ENCODE measurements at regions not wholly inside any gene's neighbourhood (a gene's known extent, or its start where the extent isn't known, plus 50 kb on each side); places are given as distances from the start of the nearest gene placed in this dataset.

DNA sequence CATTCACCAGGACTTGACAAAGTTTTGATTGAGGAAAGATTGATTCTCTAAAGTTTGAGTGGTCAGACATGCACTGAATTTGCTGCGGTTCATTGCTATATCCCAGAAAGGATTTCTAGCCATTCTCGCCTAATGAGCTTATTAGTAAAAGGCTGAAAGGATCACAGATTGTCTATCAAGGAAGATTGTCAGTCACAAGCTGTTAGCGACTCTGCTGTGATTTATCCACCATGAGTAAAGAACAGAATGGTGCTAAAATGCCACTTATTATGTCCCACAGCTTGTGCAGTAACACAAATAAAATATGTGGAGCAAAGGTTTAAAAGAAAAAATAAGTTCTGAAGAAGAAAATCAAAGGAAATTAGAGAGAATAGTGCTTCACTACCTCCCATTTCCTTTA, 701.2 kb upstream of the CDH7 start:
- no peak overlapping the region for H3K4me2 ChIP-seq (ENCODE audit: low read length)
- TF ChIP-seq TAF1 (IDR thresholded peaks at IDR 0.05; ENCODE audit: low read depth) (no peak), RAD21 (conservative IDR thresholded peaks at IDR 0.05) (no peak), EP300 (conservative IDR thresholded peaks at IDR 0.05; ENCODE audit: poor library complexity, severe bottlenecking) (no peak), SMC3 (conservative IDR thresholded peaks at IDR 0.05; ENCODE audit: poor library complexity) (no peak), EZH2 (IDR thresholded peaks at IDR 0.05; ENCODE audit: borderline replicate concordance, insufficient read depth, low read length, poor library complexity, severe bottlenecking) (no peak)
- no peaks in the 10 kb centered on the region for H3K36me3 ChIP-seq (ENCODE audit: insufficient read depth, low read length)
- H3F3A ChIP-seq (ENCODE audit: insufficient read depth, low read length, poor library complexity, severe bottlenecking): no peaks in the 10 kb centered on the region
- peak overlapping the region; percentile 3 for H3K4me3 ChIP-seq (ENCODE audit: low read length)
- no peak overlapping the region for H2AFZ ChIP-seq (ENCODE audit: low read depth, low read length)
- H3K27me3 ChIP-seq (ENCODE audit: insufficient read depth, low read depth, low read length): no peaks in the 10 kb centered on the region
- H3K9me3 ChIP-seq (ENCODE audit: low read length): no peaks in the 10 kb centered on the region
- H3K27ac ChIP-seq (ENCODE audit: low read length): no peak overlapping the region
- H3K9ac ChIP-seq (ENCODE audit: low read length): no peak overlapping the region
- H3K79me2 ChIP-seq (replicated peaks; ENCODE audit: insufficient read depth, low read length): no peaks in the 10 kb centered on the region
- H3K9me2 ChIP-seq (ENCODE audit: insufficient read depth, low read length): no peaks in the 10 kb centered on the region
- H4K20me1 ChIP-seq (ENCODE audit: insufficient read depth): no peaks in the 10 kb centered on the region

DNA sequence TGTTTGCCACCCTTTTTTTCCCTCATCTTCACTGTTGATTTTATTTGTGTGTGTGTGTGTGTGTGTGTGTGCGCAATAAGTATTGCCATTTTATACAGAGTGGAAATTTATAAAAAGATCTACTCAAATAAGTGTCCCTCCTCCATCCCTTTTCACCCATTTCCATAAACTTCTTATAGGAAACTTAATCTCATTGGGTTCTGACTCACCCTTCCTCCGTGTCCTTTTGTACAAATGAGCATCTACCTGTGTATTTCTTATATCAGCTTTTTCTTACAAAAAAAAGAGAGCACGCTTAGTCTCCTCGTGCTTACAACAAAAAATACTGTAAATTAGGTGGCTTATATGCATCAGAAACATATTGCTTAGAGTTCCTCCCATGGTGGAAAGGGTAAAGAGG, 711.2 kb upstream of the CDH7 start:
- Histone ChIP-seq H3K27me3 (ENCODE audit: insufficient read depth, low read depth, low read length) (no peaks in the 10 kb centered on the region), H3K27ac (ENCODE audit: low read length) (no peak overlapping the region), H3K4me3 (ENCODE audit: low read length) (no peak overlapping the region), H4K20me1 (ENCODE audit: insufficient read depth) (no peaks in the 10 kb centered on the region), H3K9ac (ENCODE audit: low read length) (no peak overlapping the region), H3K9me2 (ENCODE audit: insufficient read depth, low read length) (no peaks in the 10 kb centered on the region), H3K36me3 (ENCODE audit: insufficient read depth, low read length) (no peaks in the 10 kb centered on the region), H3K9me3 (ENCODE audit: low read length) (no peaks in the 10 kb centered on the region), H3F3A (ENCODE audit: insufficient read depth, low read length, poor library complexity, severe bottlenecking) (no peaks in the 10 kb centered on the region), H2AFZ (ENCODE audit: low read depth, low read length) (no peak overlapping the region), H3K4me2 (ENCODE audit: low read length) (no peak overlapping the region), H3K79me2 (replicated peaks; ENCODE audit: insufficient read depth, low read length) (no peaks in the 10 kb centered on the region)
- TF ChIP-seq EZH2 (IDR thresholded peaks at IDR 0.05; ENCODE audit: borderline replicate concordance, insufficient read depth, low read length, poor library complexity, severe bottlenecking) (no peak), TAF1 (IDR thresholded peaks at IDR 0.05; ENCODE audit: low read depth) (no peak), RAD21 (conservative IDR thresholded peaks at IDR 0.05) (no peak), MXI1 (conservative IDR thresholded peaks at IDR 0.05; ENCODE audit: poor library complexity, severe bottlenecking) (no peak), SMC3 (conservative IDR thresholded peaks at IDR 0.05; ENCODE audit: poor library complexity) (no peak), EP300 (conservative IDR thresholded peaks at IDR 0.05; ENCODE audit: poor library complexity, severe bottlenecking) (no peak), POLR2AphosphoS5 (IDR thresholded peaks at IDR 0.05) (no peak)
- TF ChIP-seq, protein P1, sequence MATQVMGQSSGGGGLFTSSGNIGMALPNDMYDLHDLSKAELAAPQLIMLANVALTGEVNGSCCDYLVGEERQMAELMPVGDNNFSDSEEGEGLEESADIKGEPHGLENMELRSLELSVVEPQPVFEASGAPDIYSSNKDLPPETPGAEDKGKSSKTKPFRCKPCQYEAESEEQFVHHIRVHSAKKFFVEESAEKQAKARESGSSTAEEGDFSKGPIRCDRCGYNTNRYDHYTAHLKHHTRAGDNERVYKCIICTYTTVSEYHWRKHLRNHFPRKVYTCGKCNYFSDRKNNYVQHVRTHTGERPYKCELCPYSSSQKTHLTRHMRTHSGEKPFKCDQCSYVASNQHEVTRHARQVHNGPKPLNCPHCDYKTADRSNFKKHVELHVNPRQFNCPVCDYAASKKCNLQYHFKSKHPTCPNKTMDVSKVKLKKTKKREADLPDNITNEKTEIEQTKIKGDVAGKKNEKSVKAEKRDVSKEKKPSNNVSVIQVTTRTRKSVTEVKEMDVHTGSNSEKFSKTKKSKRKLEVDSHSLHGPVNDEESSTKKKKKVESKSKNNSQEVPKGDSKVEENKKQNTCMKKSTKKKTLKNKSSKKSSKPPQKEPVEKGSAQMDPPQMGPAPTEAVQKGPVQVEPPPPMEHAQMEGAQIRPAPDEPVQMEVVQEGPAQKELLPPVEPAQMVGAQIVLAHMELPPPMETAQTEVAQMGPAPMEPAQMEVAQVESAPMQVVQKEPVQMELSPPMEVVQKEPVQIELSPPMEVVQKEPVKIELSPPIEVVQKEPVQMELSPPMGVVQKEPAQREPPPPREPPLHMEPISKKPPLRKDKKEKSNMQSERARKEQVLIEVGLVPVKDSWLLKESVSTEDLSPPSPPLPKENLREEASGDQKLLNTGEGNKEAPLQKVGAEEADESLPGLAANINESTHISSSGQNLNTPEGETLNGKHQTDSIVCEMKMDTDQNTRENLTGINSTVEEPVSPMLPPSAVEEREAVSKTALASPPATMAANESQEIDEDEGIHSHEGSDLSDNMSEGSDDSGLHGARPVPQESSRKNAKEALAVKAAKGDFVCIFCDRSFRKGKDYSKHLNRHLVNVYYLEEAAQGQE (IDR thresholded peaks at IDR 0.05; ENCODE audit: borderline replicate concordance): no peak
- TF ChIP-seq, protein P2, sequence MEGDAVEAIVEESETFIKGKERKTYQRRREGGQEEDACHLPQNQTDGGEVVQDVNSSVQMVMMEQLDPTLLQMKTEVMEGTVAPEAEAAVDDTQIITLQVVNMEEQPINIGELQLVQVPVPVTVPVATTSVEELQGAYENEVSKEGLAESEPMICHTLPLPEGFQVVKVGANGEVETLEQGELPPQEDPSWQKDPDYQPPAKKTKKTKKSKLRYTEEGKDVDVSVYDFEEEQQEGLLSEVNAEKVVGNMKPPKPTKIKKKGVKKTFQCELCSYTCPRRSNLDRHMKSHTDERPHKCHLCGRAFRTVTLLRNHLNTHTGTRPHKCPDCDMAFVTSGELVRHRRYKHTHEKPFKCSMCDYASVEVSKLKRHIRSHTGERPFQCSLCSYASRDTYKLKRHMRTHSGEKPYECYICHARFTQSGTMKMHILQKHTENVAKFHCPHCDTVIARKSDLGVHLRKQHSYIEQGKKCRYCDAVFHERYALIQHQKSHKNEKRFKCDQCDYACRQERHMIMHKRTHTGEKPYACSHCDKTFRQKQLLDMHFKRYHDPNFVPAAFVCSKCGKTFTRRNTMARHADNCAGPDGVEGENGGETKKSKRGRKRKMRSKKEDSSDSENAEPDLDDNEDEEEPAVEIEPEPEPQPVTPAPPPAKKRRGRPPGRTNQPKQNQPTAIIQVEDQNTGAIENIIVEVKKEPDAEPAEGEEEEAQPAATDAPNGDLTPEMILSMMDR (IDR thresholded peaks at IDR 0.05; ENCODE audit: poor library complexity, severe bottlenecking): no peak

Measured in neural cell (in vitro differentiated cells).